DOHH2 (cell line): ENCODE measurements at regions not wholly inside any gene's neighbourhood (a gene's known extent, or its start where the extent isn't known, plus 50 kb on each side); places are given as distances from the start of the nearest gene placed in this dataset.

ENCODE experiments used
- EZH2phosphoT487 ChIP-seq: fragments of 200-600 bp; sonication (generic); IDR thresholded peaks from 2 replicates; pipeline ENCODE4 v1.6.1; 2017; ENCODE audit warnings: borderline replicate concordance, mild to moderate bottlenecking, antibody characterized with exemption, low read length, moderate library complexity, mixed read lengths
- TF ChIP-seq, protein P1 (sequence below): fragments of 200-600 bp; sonication (generic); IDR thresholded peaks from one replicate; pipeline ENCODE4 v1.5.1; 2014; ENCODE audit warnings: antibody characterized with exemption, mild to moderate bottlenecking, low read depth, low read length; ENCODE audit not compliant: poor library complexity, severe bottlenecking

DNA sequence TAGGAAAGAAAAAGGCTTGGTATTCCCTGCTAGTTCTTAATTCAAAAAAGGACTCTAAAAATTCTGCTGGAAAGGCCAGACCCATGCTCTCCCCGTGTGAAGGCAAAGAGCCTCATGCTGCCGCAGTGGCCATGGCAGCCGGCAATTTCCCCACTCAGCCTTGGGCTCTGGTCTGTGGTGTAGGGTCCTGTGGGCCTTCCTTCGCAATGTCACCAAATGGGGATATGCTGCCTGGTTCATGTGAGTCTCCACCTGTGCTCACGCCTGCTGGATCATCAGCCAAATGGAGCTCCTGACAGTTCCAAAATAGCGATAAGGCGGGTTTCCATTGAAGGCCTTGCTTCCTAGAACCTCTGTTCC is 282.8 kb upstream of the ATP5MC3 start:
- TF ChIP-seq, protein P1, sequence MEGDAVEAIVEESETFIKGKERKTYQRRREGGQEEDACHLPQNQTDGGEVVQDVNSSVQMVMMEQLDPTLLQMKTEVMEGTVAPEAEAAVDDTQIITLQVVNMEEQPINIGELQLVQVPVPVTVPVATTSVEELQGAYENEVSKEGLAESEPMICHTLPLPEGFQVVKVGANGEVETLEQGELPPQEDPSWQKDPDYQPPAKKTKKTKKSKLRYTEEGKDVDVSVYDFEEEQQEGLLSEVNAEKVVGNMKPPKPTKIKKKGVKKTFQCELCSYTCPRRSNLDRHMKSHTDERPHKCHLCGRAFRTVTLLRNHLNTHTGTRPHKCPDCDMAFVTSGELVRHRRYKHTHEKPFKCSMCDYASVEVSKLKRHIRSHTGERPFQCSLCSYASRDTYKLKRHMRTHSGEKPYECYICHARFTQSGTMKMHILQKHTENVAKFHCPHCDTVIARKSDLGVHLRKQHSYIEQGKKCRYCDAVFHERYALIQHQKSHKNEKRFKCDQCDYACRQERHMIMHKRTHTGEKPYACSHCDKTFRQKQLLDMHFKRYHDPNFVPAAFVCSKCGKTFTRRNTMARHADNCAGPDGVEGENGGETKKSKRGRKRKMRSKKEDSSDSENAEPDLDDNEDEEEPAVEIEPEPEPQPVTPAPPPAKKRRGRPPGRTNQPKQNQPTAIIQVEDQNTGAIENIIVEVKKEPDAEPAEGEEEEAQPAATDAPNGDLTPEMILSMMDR: no peak
- no peak for TF ChIP-seq EZH2phosphoT487
